ENCODE measurements at regions not wholly inside any gene's neighbourhood (a gene's known extent, or its start where the extent isn't known, plus 50 kb on each side); places are given as distances from the start of the nearest gene placed in this dataset.

DNA sequence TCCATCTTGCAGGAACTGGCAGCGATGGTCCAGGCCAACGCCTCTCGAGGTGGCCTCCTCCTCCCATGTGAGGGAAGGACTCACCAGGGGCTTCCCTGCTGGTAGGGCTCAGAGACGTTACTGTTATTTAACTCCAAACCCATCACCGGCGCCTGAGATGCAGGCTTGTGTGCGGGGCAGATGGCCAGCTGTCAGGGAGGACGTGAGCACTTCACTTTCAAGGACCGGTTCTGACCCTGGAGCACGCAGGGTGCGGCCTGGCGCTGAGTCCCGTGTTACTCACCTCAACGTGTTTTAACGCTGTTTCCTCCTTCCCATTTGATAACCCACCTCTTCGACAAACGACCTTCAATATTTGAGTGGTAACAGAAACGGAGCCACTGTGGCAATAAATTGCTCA, 350.2 kb downstream of the ZNF516 start:
- no peak overlapping the region for H3K27ac ChIP-seq
- H3K27me3 ChIP-seq, result no peaks in the 10 kb centered on the region
- DNase-seq (ENCODE audit: low read depth in 1 of 2, low spot score in 1 of 2), result no peak
- no peaks in the 10 kb centered on the region for H3K36me3 ChIP-seq
- no peaks in the 10 kb centered on the region for H3K9me3 ChIP-seq (ENCODE audit: low read depth)
- no peak overlapping the region for H3K4me3 ChIP-seq
- TF ChIP-seq, protein P1, sequence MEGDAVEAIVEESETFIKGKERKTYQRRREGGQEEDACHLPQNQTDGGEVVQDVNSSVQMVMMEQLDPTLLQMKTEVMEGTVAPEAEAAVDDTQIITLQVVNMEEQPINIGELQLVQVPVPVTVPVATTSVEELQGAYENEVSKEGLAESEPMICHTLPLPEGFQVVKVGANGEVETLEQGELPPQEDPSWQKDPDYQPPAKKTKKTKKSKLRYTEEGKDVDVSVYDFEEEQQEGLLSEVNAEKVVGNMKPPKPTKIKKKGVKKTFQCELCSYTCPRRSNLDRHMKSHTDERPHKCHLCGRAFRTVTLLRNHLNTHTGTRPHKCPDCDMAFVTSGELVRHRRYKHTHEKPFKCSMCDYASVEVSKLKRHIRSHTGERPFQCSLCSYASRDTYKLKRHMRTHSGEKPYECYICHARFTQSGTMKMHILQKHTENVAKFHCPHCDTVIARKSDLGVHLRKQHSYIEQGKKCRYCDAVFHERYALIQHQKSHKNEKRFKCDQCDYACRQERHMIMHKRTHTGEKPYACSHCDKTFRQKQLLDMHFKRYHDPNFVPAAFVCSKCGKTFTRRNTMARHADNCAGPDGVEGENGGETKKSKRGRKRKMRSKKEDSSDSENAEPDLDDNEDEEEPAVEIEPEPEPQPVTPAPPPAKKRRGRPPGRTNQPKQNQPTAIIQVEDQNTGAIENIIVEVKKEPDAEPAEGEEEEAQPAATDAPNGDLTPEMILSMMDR (IDR thresholded peaks at IDR 0.05; ENCODE audit: low read depth, low read length), result no peak
- H3K4me1 ChIP-seq (ENCODE audit: low read depth), result no peaks in the 10 kb centered on the region

DNA sequence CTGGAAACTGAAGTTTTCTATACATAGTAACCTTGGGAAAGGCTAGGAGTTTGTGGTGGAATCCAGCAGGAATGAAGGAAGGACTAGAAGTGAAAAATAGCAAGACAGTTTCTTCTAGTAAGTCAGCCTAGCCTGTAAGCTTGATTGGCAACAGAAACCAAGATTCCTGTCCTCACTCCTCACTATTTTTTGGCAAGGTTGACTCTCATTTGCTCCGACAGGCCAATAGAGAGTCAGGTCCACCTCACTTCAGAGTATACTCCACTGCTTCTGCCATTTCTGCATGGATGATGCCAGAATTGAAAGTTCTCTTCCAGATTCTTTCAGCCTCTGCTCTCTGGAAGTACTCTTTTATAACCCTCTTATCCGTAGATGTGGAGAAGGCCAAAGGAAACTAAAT, 352.4 kb downstream of the ZNF516 start:
- Histone ChIP-seq H3K27me3 (no peaks in the 10 kb centered on the region), H3K36me3 (no peaks in the 10 kb centered on the region), H3K27ac (no peak overlapping the region), H3K4me3 (no peak overlapping the region), H3K4me1 (ENCODE audit: low read depth) (no peaks in the 10 kb centered on the region), H3K9me3 (ENCODE audit: low read depth) (no peaks in the 10 kb centered on the region)
- no peak for DNase-seq (ENCODE audit: low read depth in 1 of 2, low spot score in 1 of 2)
- TF ChIP-seq, protein P1 (IDR thresholded peaks at IDR 0.05; ENCODE audit: low read depth, low read length), result no peak

DNA sequence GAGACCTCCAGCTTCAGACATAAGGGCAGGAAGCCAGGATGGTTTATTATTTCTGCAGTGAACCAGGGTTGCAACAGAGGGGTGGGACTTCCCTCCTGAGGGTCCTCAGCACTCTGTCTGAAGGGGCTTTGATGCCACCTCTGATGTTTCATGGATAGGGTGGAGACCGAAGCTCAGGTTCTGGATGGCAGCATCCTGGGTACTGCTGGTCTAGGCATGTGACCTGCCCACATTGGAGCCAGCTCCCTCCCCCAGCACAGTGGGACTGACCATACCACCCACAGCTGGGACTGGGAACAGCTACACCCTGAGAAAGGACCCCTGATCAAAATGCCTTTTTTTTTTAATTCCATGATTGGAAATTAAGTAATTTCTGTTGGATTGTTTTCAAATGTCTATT, 355.2 kb downstream of the ZNF516 start:
- DNase-seq (ENCODE audit: low read depth in 1 of 2, low spot score in 1 of 2), result no peak
- H3K4me3 ChIP-seq, result no peak overlapping the region
- TF ChIP-seq, protein P1 (IDR thresholded peaks at IDR 0.05; ENCODE audit: low read depth, low read length), result no peak
- H3K9me3 ChIP-seq (ENCODE audit: low read depth), result no peaks in the 10 kb centered on the region
- H3K27me3 ChIP-seq, result no peaks in the 10 kb centered on the region
- no peaks in the 10 kb centered on the region for H3K4me1 ChIP-seq (ENCODE audit: low read depth)
- H3K27ac ChIP-seq, result no peak overlapping the region
- H3K36me3 ChIP-seq, result no peaks in the 10 kb centered on the region

DNA sequence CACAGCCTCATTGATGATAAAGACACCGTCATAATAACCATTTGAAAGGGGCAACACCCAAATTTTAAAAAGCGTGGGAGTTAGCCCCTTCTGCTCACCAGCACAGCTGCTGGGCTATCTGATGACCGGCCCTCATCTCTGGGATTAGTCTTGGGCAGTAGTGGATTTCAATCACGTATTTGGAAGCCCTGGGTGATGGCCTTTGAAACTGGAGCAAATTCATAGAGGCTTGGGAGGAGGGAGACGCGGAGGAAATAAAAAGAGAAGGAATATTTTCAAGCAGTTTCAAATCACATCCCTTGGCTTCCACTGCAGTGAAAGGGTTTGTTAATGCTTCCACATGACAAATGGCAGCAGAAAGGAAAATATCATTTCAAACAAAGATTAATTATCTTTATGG, 357.8 kb downstream of the ZNF516 start:
- Histone ChIP-seq H3K4me3 (no peak overlapping the region), H3K9me3 (ENCODE audit: low read depth) (no peaks in the 10 kb centered on the region), H3K4me1 (ENCODE audit: low read depth) (no peaks in the 10 kb centered on the region), H3K36me3 (no peaks in the 10 kb centered on the region), H3K27ac (no peak overlapping the region), H3K27me3 (no peaks in the 10 kb centered on the region)
- TF ChIP-seq, protein P1 (IDR thresholded peaks at IDR 0.05; ENCODE audit: low read depth, low read length), result no peak
- DNase-seq (ENCODE audit: low read depth in 1 of 2, low spot score in 1 of 2), result no peak

DNA sequence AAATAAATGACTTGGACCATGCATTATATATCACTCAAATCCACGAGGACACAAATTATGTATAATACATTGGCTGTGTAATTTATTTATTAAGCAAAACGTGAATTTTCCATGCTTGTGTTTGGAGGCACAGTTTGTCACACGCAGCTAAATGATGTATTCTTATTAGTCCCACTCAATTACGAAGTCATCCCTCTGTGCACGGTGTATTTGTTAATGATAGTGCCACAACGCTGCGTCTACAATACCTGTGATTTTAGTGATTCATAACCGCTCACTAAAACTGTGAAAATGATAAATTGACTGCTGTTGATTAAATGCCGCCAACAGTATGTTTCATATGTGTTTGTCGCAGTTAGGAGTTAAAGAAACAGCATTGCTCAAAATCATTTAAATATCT, 358.3 kb downstream of the ZNF516 start:
- Histone ChIP-seq H3K36me3 (no peaks in the 10 kb centered on the region), H3K27ac (no peak overlapping the region), H3K27me3 (no peaks in the 10 kb centered on the region), H3K9me3 (ENCODE audit: low read depth) (no peaks in the 10 kb centered on the region), H3K4me1 (ENCODE audit: low read depth) (no peaks in the 10 kb centered on the region), H3K4me3 (no peak overlapping the region)
- no peak for DNase-seq (ENCODE audit: low read depth in 1 of 2, low spot score in 1 of 2)
- TF ChIP-seq, protein P1 (IDR thresholded peaks at IDR 0.05; ENCODE audit: low read depth, low read length), result no peak

DNA sequence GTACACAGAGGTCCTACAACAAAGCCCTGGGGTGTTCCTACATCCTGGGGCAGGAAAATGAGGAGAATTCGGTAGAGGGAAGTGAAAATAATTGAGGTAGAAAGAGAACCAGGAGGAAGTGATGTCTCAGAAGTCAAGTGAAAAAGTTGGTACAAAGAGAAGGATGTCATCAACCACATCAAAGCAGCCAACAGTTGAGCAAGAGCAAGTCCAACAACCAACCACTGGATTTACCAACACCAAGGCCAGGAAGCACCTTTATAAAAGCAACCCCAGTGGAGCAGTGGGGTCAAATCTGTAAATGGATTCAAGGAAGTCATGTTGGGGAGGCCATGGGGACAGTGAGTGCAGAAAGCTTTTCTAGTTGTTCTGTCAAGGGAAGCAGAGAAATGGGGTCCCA, 360.4 kb downstream of the ZNF516 start:
- Histone ChIP-seq H3K27ac (no peak overlapping the region), H3K36me3 (no peaks in the 10 kb centered on the region), H3K9me3 (ENCODE audit: low read depth) (no peaks in the 10 kb centered on the region), H3K27me3 (no peaks in the 10 kb centered on the region), H3K4me3 (no peak overlapping the region), H3K4me1 (ENCODE audit: low read depth) (no peaks in the 10 kb centered on the region)
- no peak for DNase-seq (ENCODE audit: low read depth in 1 of 2, low spot score in 1 of 2)
- TF ChIP-seq, protein P1 (IDR thresholded peaks at IDR 0.05; ENCODE audit: low read depth, low read length), result no peak
